Transverse colon (tissue), 4 donors: ENCODE measurements at regions not wholly inside any gene's neighbourhood (a gene's known extent, or its start where the extent isn't known, plus 50 kb on each side); places are given as distances from the start of the nearest gene placed in this dataset.
"Not testable (repeated sequence)": the region's sequence is repeated elsewhere in the genome, so short reads cannot be mapped to it uniquely, and the experiment has no call there.

Experiments used
- DNase-seq: peaks from one replicate; pipeline ENCODE4 v3.0.0-alpha.2; 2019
- H3K27ac ChIP-seq, 4 donors: fragments of 200-600 bp; sonication (generic); 2 replicates each; pipeline ENCODE4 v1.5.1; 2016 to 2018; ENCODE audit warnings: inconsistent platforms in 4 of 4
- H3K27me3 ChIP-seq: fragments of 200-600 bp; sonication (generic); 2 replicates; pipeline ENCODE4 v1.5.1; 2017; ENCODE audit warnings: inconsistent platforms
- H3K36me3 ChIP-seq, 4 donors: fragments of 200-600 bp; sonication (generic); 2 replicates each; pipeline ENCODE4 v1.5.1; 2017 to 2019; ENCODE audit warnings: inconsistent platforms in 4 of 4
- H3K4me1 ChIP-seq, 4 donors: fragments of 200-600 bp; sonication (generic); 2 replicates each; pipeline ENCODE4 v1.5.1; 2017 to 2020; ENCODE audit warnings: inconsistent platforms in 4 of 4
- H3K4me3 ChIP-seq, 4 donors: fragments of 200-600 bp; sonication (generic); 1 replicate in 1 of 4; 2 replicates in 3 of 4; pipeline versions ENCODE4 v1.5.1 to v1.6.1; 2017 to 2019; ENCODE audit warnings: inconsistent platforms in 4 of 4
- H3K9me3 ChIP-seq, 2 donors: fragments of 200-600 bp; sonication (generic); 2 replicates each; pipeline ENCODE4 v1.5.1; 2017 to 2019; ENCODE audit warnings: inconsistent platforms in 2 of 2
- CTCF ChIP-seq, 5 experiments: fragments of 200-600 bp in 3 of 5; fragments of 450-650 bp in 2 of 5; sonication (generic) in 3 of 5; IDR thresholded peaks; 1 replicate in 2 of 5; 2 replicates in 3 of 5; pipeline ENCODE4 v1.5.1; 2016 to 2017; ENCODE audit warnings: antibody characterized with exemption in 5 of 5, inconsistent platforms in 3 of 5, mild to moderate bottlenecking in 2 of 5, moderate library complexity in 1 of 5
- EP300 ChIP-seq: sonication (generic); formaldehyde crosslinking; IDR thresholded peaks from one replicate; pipeline ENCODE4 v1.6.1; 2017; ENCODE audit warnings: antibody characterized with exemption, low read depth
- POLR2A ChIP-seq: fragments of 450-650 bp; IDR thresholded peaks from one replicate; pipeline ENCODE4 v1.6.1; 2016; ENCODE audit warnings: antibody characterized with exemption, mild to moderate bottlenecking, moderate library complexity
- POLR2AphosphoS5 ChIP-seq, 3 donors: sonication (generic); formaldehyde crosslinking; IDR thresholded peaks; one replicate each; pipeline ENCODE4 v1.6.1; 2016; ENCODE audit warnings: antibody characterized with exemption in 3 of 3
- WGBS, 2 donors: methylation state at CpG; one replicate each; pipeline ENCODE4 v1.1.5; 2018; ENCODE audit warnings: low coverage in 1 of 2; 5-methylcytosine and 5-hydroxymethylcytosine counted together
- in situ Hi-C, 4 donors: fragments of 200-750 bp; cut with MboI; loops; one replicate each; pipeline versions ENCODE4 v1.15.0 to v1.15.1; 2017; ENCODE audit warnings: low sequenced_read_pairs in 3 of 4, low pct_ligation_motif_present in 1 of 4, low pct_unique_long_range_greater_than_20kb in 1 of 4
- intact Hi-C: fragments of 100-400 bp; cut with DNase I; formaldehyde crosslinking; loops from one replicate; pipeline ENCODE4 v1.15.1; 2023; ENCODE audit warnings: low total_unique reads

- no peak for DNase-seq
- H3K27ac ChIP-seq = no peak overlapping the region
- in situ Hi-C loops = no loop called here
- no peaks in the 10 kb centered on the region for H3K9me3 ChIP-seq
- H3K36me3 ChIP-seq = no peaks in the 10 kb centered on the region
- intact Hi-C loops = no loop called here
- no peak overlapping the region for H3K4me3 ChIP-seq
- no peaks in the 10 kb centered on the region for H3K27me3 ChIP-seq
- 65 to 93% methylated on average over 1 of the region's 1 CpG for WGBS, 2 donors
- TF ChIP-seq POLR2A (no peak), EP300 (no peak), POLR2AphosphoS5 (IDR thresholded peaks at IDR 0.05) (no peak), CTCF (IDR thresholded peaks at IDR 0.05) (no peak)
- peaks cover 0 to 3% (median 1%) of the 10 kb centered on the region in 4 donors for H3K4me1 ChIP-seq
Measured at GRCh38 chr4:28488021-28488420, 1627.4 kb downstream of the STIM2 start.

- H3K4me1 ChIP-seq = no peaks in the 10 kb centered on the region
- no peak overlapping the region for H3K4me3 ChIP-seq
- H3K36me3 ChIP-seq = no peaks in the 10 kb centered on the region
- no peaks in the 10 kb centered on the region for H3K9me3 ChIP-seq
- intact Hi-C loops (no loop called here), in situ Hi-C loops (no loop called here)
- no peak for TF ChIP-seq EP300
- H3K27me3 ChIP-seq = no peaks in the 10 kb centered on the region
- DNase-seq = no peak
- no peak overlapping the region for H3K27ac ChIP-seq
- WGBS, 2 donors = 79 to 83% methylated on average over 3 of the region's 3 CpGs
Measured at GRCh38 chr4:28490669-28491068, 1630.0 kb downstream of the STIM2 start.

- WGBS, 2 donors = 81 to 84% methylated on average over 4 of the region's 4 CpGs
- H3K4me1 ChIP-seq = no peaks in the 10 kb centered on the region
- H3K4me3 ChIP-seq = no peak overlapping the region
- peaks cover 0 to 3% of the 10 kb centered on the region in 2 donors for H3K9me3 ChIP-seq
- H3K36me3 ChIP-seq = no peaks in the 10 kb centered on the region
- intact Hi-C loops = no loop called here
- no peak for TF ChIP-seq POLR2A
- DNase-seq = no peak
- no peak overlapping the region for H3K27ac ChIP-seq
- in situ Hi-C loops = no loop called here
- no peaks in the 10 kb centered on the region for H3K27me3 ChIP-seq
Measured at GRCh38 chr4:28505064-28505463, 1644.4 kb downstream of the STIM2 start.

GRCh38 chr4:28508636-28509035 lies 1648.0 kb downstream of the STIM2 start:
- H3K4me3 ChIP-seq = no peak overlapping the region
- 90 to 91% methylated on average over 9 of the region's 9 CpGs for WGBS, 2 donors
- in situ Hi-C loops = no loop called here
- no peak for DNase-seq
- no peaks in the 10 kb centered on the region for H3K27me3 ChIP-seq
- no peaks in the 10 kb centered on the region for H3K36me3 ChIP-seq
- intact Hi-C loops = no loop called here
- no peak overlapping the region for H3K27ac ChIP-seq
- no peak for TF ChIP-seq POLR2A
- TF ChIP-seq EP300 = no peak
- TF ChIP-seq POLR2AphosphoS5 (IDR thresholded peaks at IDR 0.05) = no peak
- no peak for TF ChIP-seq CTCF (IDR thresholded peaks at IDR 0.05)
- H3K9me3 ChIP-seq = peaks cover 0 to 3% of the 10 kb centered on the region in 2 donors
- H3K4me1 ChIP-seq = no peaks in the 10 kb centered on the region

GRCh38 chr4:28514766-28515165 lies 1654.1 kb downstream of the STIM2 start:
- H3K4me1 ChIP-seq, H3K36me3 ChIP-seq, intact Hi-C loops, in situ Hi-C loops, H3K9me3 ChIP-seq, H3K27ac ChIP-seq, H3K4me3 ChIP-seq, H3K27me3 ChIP-seq, DNase-seq: not testable (repeated sequence)
- WGBS, 2 donors = 92% methylated on average over 25 of the region's 30 CpGs; no CpG with 5 or more reads in 1 of the 2 donors

- H3K27ac ChIP-seq = no peak overlapping the region
- TF ChIP-seq EP300 = no peak
- TF ChIP-seq CTCF (IDR thresholded peaks at IDR 0.05) = no peak
- no peak for TF ChIP-seq POLR2A
- TF ChIP-seq POLR2AphosphoS5 (IDR thresholded peaks at IDR 0.05) = no peak
- DNase-seq = no peak
- in situ Hi-C loops (no loop called here), intact Hi-C loops (no loop called here)
- H3K4me3 ChIP-seq = no peak overlapping the region
- H3K9me3 ChIP-seq = no peaks in the 10 kb centered on the region
- no peaks in the 10 kb centered on the region for H3K27me3 ChIP-seq
- 77 to 85% methylated on average over 1 of the region's 1 CpG for WGBS, 2 donors
- no peaks in the 10 kb centered on the region for H3K4me1 ChIP-seq
- H3K36me3 ChIP-seq = no peaks in the 10 kb centered on the region
Measured at GRCh38 chr4:28518561-28519165, 1658.0 kb downstream of the STIM2 start.
